ENCODE measurements at regions not wholly inside any gene's neighbourhood (a gene's known extent, or its start where the extent isn't known, plus 50 kb on each side); places are given as distances from the start of the nearest gene placed in this dataset.

GRCh38 chr13:67772807-67773453, 542.8 kb upstream of the PCDH9 start:
- TF ChIP-seq CTCF (IDR thresholded peaks at IDR 0.05) (no peak), POLR2A (IDR thresholded peaks at IDR 0.05) (no peak)

Measured in heart left ventricle (tissue), 13 donors.